Vagina (tissue), 2 donors: ENCODE measurements at regions not wholly inside any gene's neighbourhood (a gene's known extent, or its start where the extent isn't known, plus 50 kb on each side); places are given as distances from the start of the nearest gene placed in this dataset.

Experiments used
- POLR2A ChIP-seq, 2 donors: fragments of 450-650 bp; IDR thresholded peaks; one replicate each; pipeline ENCODE4 v1.6.1; 2017; ENCODE audit warnings: antibody characterized with exemption in 2 of 2, mild to moderate bottlenecking in 2 of 2, moderate library complexity in 2 of 2
- POLR2AphosphoS5 ChIP-seq, 2 donors: sonication (generic); formaldehyde crosslinking; IDR thresholded peaks; one replicate each; pipeline ENCODE4 v1.9.0; 2017; ENCODE audit warnings: antibody characterized with exemption in 2 of 2, mild to moderate bottlenecking in 2 of 2, low read depth in 1 of 2; ENCODE audit not compliant: insufficient read depth in 1 of 2
- TF ChIP-seq, protein P1 (sequence below), 3 experiments: fragments of 450-650 bp in 2 of 3; fragments of 200-600 bp in 1 of 3; sonication (generic) in 1 of 3; IDR thresholded peaks; one replicate each; pipeline ENCODE4 v1.5.1; 2017 to 2019; ENCODE audit warnings: antibody characterized with exemption in 3 of 3, mild to moderate bottlenecking in 2 of 3, moderate library complexity in 2 of 3

DNA sequence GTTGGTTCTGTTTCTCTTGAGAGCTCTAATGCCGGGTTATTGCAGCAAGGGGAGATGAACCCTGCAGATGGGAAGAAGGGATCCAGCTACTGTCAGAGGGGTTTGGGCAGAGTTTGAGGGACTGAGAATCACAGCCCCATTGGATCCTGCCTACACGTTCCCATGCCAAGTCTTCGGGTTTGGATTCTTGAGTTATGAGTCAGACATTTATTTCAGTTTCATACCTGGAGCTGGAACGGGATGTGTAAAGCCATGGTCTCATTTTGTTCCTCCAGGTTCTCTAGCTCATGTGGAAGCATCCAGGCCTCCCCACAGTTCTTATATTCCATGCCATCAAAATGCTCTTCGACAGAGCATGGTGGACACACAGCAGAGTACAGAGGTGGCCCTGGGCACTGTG is 275.4 kb upstream of the IRX4 start:
- TF ChIP-seq, protein P1, sequence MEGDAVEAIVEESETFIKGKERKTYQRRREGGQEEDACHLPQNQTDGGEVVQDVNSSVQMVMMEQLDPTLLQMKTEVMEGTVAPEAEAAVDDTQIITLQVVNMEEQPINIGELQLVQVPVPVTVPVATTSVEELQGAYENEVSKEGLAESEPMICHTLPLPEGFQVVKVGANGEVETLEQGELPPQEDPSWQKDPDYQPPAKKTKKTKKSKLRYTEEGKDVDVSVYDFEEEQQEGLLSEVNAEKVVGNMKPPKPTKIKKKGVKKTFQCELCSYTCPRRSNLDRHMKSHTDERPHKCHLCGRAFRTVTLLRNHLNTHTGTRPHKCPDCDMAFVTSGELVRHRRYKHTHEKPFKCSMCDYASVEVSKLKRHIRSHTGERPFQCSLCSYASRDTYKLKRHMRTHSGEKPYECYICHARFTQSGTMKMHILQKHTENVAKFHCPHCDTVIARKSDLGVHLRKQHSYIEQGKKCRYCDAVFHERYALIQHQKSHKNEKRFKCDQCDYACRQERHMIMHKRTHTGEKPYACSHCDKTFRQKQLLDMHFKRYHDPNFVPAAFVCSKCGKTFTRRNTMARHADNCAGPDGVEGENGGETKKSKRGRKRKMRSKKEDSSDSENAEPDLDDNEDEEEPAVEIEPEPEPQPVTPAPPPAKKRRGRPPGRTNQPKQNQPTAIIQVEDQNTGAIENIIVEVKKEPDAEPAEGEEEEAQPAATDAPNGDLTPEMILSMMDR (IDR thresholded peaks at IDR 0.05): no peak
- TF ChIP-seq POLR2A (IDR thresholded peaks at IDR 0.05) (no peak), POLR2AphosphoS5 (IDR thresholded peaks at IDR 0.05; ENCODE audit: insufficient read depth in 1 of 2, low read depth in 1 of 2) (no peak)
